Calu3 (cell line): ENCODE measurements at regions not wholly inside any gene's neighbourhood (a gene's known extent, or its start where the extent isn't known, plus 50 kb on each side); places are given as distances from the start of the nearest gene placed in this dataset.

ENCODE experiments used
- BruUV-seq: library from RNA; stranded (reverse); fragments of 400-500 nt; replicated peaks from 2 replicates; lab custom pipeline; 2021; lab: Mats Ljungman, UMichigan
- CTCF ChIA-PET: fragments of 300-600 bp; sonication (Branson Sonifier 250); formaldehyde crosslinking; loops from one replicate; lab custom pipeline; 2022; ENCODE audit warnings: antibody characterized with exemption; lab: Charles Lee
- DNase-seq: peaks from one replicate; pipeline ENCODE4 v3.0.0; 2022
- H3K27ac Mint-ChIP-seq: one replicate; pipeline ENCODE4 v1.8.0; 2022; ENCODE audit warnings: mixed read lengths; ENCODE audit not compliant: unreplicated experiment
- H3K27me3 Mint-ChIP-seq: one replicate; pipeline ENCODE4 v1.8.0; 2022; ENCODE audit warnings: mixed read lengths; ENCODE audit not compliant: unreplicated experiment
- H3K36me3 Mint-ChIP-seq: one replicate; pipeline ENCODE4 v1.8.0; 2022; ENCODE audit warnings: mild to moderate bottlenecking, moderate library complexity, mixed read lengths; ENCODE audit not compliant: insufficient read depth, unreplicated experiment
- H3K4me1 Mint-ChIP-seq: one replicate; pipeline ENCODE4 v1.8.0; 2022; ENCODE audit warnings: mild to moderate bottlenecking, low read depth, mixed read lengths; ENCODE audit not compliant: unreplicated experiment
- H3K4me3 Mint-ChIP-seq: one replicate; pipeline ENCODE4 v1.8.0; 2022; ENCODE audit warnings: mild to moderate bottlenecking, low read depth, moderate library complexity, mixed read lengths; ENCODE audit not compliant: unreplicated experiment
- H3K9me3 Mint-ChIP-seq: one replicate; pipeline ENCODE4 v1.8.0; 2022; ENCODE audit warnings: low read depth, mixed read lengths; ENCODE audit not compliant: unreplicated experiment
- intact Hi-C: fragments of 100-400 bp; cut with micrococcal nuclease; formaldehyde crosslinking; loops from one replicate; pipeline ENCODE4 v1.10.0; 2022; ENCODE audit not compliant: unreplicated experiment
- TF ChIP-seq, protein P1 (sequence below): fragments of 200-600 bp; IDR thresholded peaks from one replicate; pipeline ENCODE4 v1.8.0; 2022; ENCODE audit warnings: antibody characterized with exemption; ENCODE audit not compliant: unreplicated experiment

DNA sequence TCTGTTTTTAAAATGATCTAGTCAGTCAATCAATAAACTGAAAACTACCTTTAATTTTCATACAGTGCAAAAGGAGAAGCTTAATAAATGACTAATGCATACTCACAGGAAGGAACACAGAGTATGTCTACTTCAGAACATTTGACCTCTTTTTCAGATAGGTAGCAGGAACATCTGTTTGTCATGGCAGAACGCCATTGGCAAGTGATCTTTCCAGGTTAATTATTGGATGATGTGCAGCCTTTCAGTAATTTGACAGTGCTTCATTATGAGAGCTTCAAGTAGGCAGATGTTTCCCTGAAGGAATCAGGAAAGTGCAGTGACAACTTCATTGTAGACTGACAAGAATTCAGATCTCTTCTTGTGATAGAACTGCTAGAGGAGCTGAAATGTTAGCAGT lies 325.0 kb downstream of the OTOL1 start:
- Mint-ChIP-seq H3K4me1 (peaks cover 10% of the 10 kb centered on the region), H3K27me3 (no peaks in the 10 kb centered on the region), H3K9me3 (no peaks in the 10 kb centered on the region), H3K4me3 (no peak overlapping the region), H3K27ac (no peak overlapping the region), H3K36me3 (no peaks in the 10 kb centered on the region)
- CTCF ChIA-PET = no interaction called here
- intact Hi-C loops = no loop called here
- no peak for DNase-seq
- BruUV-seq = no TSS peak
- TF ChIP-seq, protein P1, sequence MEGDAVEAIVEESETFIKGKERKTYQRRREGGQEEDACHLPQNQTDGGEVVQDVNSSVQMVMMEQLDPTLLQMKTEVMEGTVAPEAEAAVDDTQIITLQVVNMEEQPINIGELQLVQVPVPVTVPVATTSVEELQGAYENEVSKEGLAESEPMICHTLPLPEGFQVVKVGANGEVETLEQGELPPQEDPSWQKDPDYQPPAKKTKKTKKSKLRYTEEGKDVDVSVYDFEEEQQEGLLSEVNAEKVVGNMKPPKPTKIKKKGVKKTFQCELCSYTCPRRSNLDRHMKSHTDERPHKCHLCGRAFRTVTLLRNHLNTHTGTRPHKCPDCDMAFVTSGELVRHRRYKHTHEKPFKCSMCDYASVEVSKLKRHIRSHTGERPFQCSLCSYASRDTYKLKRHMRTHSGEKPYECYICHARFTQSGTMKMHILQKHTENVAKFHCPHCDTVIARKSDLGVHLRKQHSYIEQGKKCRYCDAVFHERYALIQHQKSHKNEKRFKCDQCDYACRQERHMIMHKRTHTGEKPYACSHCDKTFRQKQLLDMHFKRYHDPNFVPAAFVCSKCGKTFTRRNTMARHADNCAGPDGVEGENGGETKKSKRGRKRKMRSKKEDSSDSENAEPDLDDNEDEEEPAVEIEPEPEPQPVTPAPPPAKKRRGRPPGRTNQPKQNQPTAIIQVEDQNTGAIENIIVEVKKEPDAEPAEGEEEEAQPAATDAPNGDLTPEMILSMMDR = no peak

DNA sequence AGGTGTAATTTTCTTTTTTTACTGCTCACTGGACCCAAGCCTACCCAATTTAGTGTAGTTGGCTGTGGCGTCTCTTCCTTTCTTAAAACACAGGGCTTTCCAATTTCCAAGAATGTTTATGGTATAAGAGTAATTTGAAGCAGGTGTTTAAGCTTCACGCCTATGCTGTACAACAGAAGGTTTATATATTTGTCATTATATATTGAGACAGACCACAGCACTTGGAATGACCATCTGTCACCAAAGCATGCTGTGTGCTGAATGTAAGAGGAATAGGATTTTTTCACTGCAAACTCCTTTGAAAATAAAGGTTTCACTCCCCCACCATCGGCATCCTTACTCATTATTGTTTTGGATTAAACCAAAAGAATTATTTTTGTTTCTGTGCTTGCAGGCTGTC lies 325.7 kb downstream of the OTOL1 start:
- Mint-ChIP-seq H3K36me3 (no peaks in the 10 kb centered on the region), H3K27me3 (no peaks in the 10 kb centered on the region), H3K4me1 (peaks cover 10% of the 10 kb centered on the region), H3K27ac (no peak overlapping the region), H3K4me3 (no peak overlapping the region), H3K9me3 (no peaks in the 10 kb centered on the region)
- BruUV-seq = no TSS peak
- CTCF ChIA-PET = no interaction called here
- no peak for DNase-seq
- TF ChIP-seq, protein P1 = no peak
- intact Hi-C loops = no loop called here

DNA sequence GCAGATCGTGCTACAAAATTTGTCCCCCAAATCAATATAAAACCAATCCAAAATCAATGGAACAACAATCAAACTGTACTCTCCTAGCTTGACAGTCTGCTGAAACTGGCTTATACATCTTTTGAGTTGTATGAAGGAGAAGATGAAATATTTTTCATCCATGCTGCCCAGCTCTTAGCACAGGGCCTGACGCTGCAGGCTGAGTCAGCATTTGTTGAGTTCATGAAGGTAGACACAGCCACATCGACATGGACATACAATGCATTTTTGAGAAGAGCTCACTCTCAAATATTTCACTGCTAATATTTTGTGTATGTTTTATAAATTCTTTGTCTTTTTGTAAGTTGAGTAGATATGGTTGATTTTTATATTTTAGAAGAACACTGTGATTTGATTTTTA lies 327.3 kb downstream of the OTOL1 start:
- DNase-seq = no peak
- Mint-ChIP-seq H3K4me3 (no peak overlapping the region), H3K9me3 (no peaks in the 10 kb centered on the region), H3K4me1 (peaks cover 10% of the 10 kb centered on the region), H3K36me3 (no peaks in the 10 kb centered on the region), H3K27ac (no peak overlapping the region), H3K27me3 (no peaks in the 10 kb centered on the region)
- intact Hi-C loops = no loop called here
- BruUV-seq = no TSS peak
- TF ChIP-seq, protein P1 = no peak
- CTCF ChIA-PET = no interaction called here

DNA sequence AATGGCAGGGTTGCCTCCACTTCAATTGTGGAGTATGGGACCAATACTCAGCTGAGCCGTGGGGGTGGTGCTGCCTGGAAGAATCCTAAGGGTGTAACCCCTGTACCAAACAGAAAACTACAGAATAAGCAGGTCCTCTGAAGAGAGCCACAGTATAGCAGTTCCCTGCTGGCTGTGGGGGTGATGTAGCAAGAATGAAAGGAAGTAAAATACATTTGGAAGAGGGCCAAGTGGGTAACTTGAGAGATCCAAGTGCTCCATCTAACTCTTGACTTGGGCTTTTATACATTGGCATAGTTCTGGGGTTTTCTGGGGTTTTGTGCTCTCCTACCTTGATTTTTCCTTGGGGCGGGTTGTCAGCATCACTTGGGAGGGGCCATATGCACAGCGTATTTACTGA lies 341.4 kb downstream of the OTOL1 start:
- intact Hi-C loops = loop anchor here (5.0 kb wide), 1 partner anchor 276 kb away; no protein-coding TSS in a partner anchor
- Mint-ChIP-seq H3K27me3 (no peaks in the 10 kb centered on the region), H3K27ac (no peak overlapping the region), H3K4me3 (no peak overlapping the region), H3K36me3 (no peaks in the 10 kb centered on the region), H3K9me3 (peaks cover 4% of the 10 kb centered on the region), H3K4me1 (no peaks in the 10 kb centered on the region)
- TF ChIP-seq, protein P1 = no peak
- CTCF ChIA-PET = no interaction called here
- BruUV-seq = no TSS peak
- no peak for DNase-seq
